NCI-H748 treated with DMSO at 0.1 percent for 48 hours (cell line): ENCODE measurements at regions not wholly inside any gene's neighbourhood (a gene's known extent, or its start where the extent isn't known, plus 50 kb on each side); places are given as distances from the start of the nearest gene placed in this dataset.

Experiments
- DNase-seq: peaks from one replicate; lab custom pipeline; 2025; lab: John Stamatoyannopoulos, UW

- DNase-seq: no peak
Measured at GRCh38 chr5:179497636-179498340, 52.6 kb upstream of the RUFY1 start.

GRCh38 chr5:179495906-179496455, 54.4 kb upstream of the RUFY1 start:
- no peak for DNase-seq

GRCh38 chr5:179494774-179495526, 55.4 kb upstream of the RUFY1 start:
- no peak for DNase-seq

- no peak for DNase-seq
Measured at GRCh38 chr5:179488975-179489374, 61.4 kb upstream of the RUFY1 start.

- no peak for DNase-seq
Measured at GRCh38 chr5:179488491-179488890, 61.9 kb upstream of the RUFY1 start.

- no peak for DNase-seq
Measured at GRCh38 chr5:179487145-179487544, 63.2 kb upstream of the RUFY1 start.

- DNase-seq: peak; percentile 50
Measured at GRCh38 chr5:179486596-179487051, 63.7 kb upstream of the RUFY1 start.

GRCh38 chr5:179485845-179486575, 64.3 kb upstream of the RUFY1 start:
- DNase-seq: no peak

- DNase-seq: no peak
Measured at GRCh38 chr5:179484761-179485160, 65.6 kb upstream of the RUFY1 start.

GRCh38 chr5:179484201-179484600, 66.2 kb upstream of the RUFY1 start:
- DNase-seq: no peak

GRCh38 chr5:179478624-179479023, 71.7 kb upstream of the RUFY1 start:
- DNase-seq: no peak

- DNase-seq: no peak
Measured at GRCh38 chr5:179475208-179475751, 75.1 kb upstream of the RUFY1 start.

GRCh38 chr5:179472641-179473040, 77.7 kb upstream of the RUFY1 start:
- no peak for DNase-seq

GRCh38 chr5:179472174-179472573, 78.2 kb upstream of the RUFY1 start:
- no peak for DNase-seq

- no peak for DNase-seq
Measured at GRCh38 chr5:179470201-179470600, 80.2 kb upstream of the RUFY1 start.

GRCh38 chr5:179468696-179469095, 81.7 kb upstream of the RUFY1 start:
- DNase-seq: no peak

- DNase-seq: no peak
Measured at GRCh38 chr5:179467441-179467840, 82.9 kb upstream of the RUFY1 start.

- no peak for DNase-seq
Measured at GRCh38 chr5:179464631-179465030, 85.7 kb upstream of the RUFY1 start.

GRCh38 chr5:179462040-179462439, 88.3 kb upstream of the RUFY1 start:
- no peak for DNase-seq

GRCh38 chr5:179461576-179461975, 88.8 kb upstream of the RUFY1 start:
- DNase-seq: no peak

- no peak for DNase-seq
Measured at GRCh38 chr5:179459771-179460170, 90.6 kb upstream of the RUFY1 start.

- no peak for DNase-seq
Measured at GRCh38 chr5:179457612-179458011, 92.7 kb upstream of the RUFY1 start.
